HCT116 (cell line): ENCODE measurements at regions not wholly inside any gene's neighbourhood (a gene's known extent, or its start where the extent isn't known, plus 50 kb on each side); places are given as distances from the start of the nearest gene placed in this dataset.

Source experiments
- ATAC-seq: fragments of 200-7000 bp; cut with Tn5 transposase; 2 replicates; pipeline ENCODE4 v1.9.1; 2020; ENCODE audit warnings: mild to moderate bottlenecking, moderate library complexity
- BruUV-seq: library from RNA; stranded (reverse); fragments of 400-500 nt; replicated peaks from 2 replicates; lab custom pipeline; 2021; lab: Mats Ljungman, UMichigan
- CTCF ChIA-PET: fragments of 300-600 bp; sonication (Branson Sonifier 250); formaldehyde crosslinking; loops from one replicate; lab custom pipeline; 2021; ENCODE audit warnings: antibody characterized with exemption; lab: Charles Lee
- POLR2A ChIA-PET: fragments of 300-600, 350-600 bp; sonication (Branson Sonifier 250); formaldehyde crosslinking; loops from one replicate; lab custom pipeline; 2021; ENCODE audit warnings: antibody characterized with exemption; lab: Charles Lee
- RAD21 ChIA-PET, 2 experiments: fragments of 300-600 bp; sonication (Branson Sonifier 250); formaldehyde crosslinking; loops; one replicate each; lab custom pipeline; 2023; ENCODE audit warnings: low total read pairs in 2 of 2; ENCODE audit not compliant: uncharacterized antibody in 2 of 2, unreplicated experiment in 2 of 2, low non-redundant PET in 1 of 2; lab: Charles Lee
- DNase-seq: peaks from one replicate; pipeline ENCODE4 v3.0.0-alpha.2; 2010; ENCODE audit warnings: low read depth, low spot score
- H2AFZ ChIP-seq: fragments of 200-600 bp; shearing (Covaris generic), sonication (generic); 2 replicates; pipeline ENCODE4 v1.6.1; 2017; ENCODE audit warnings: low read depth, mixed run types, mixed read lengths, antibody characterized with exemption, low read length; ENCODE audit not compliant: poor library complexity, severe bottlenecking
- H3K27ac ChIP-seq: 2 replicates; pipeline ENCODE4 v1.5.1; 2012; ENCODE audit warnings: low read depth, low read length
- H3K27me3 ChIP-seq: fragments of 200-600 bp; sonication (generic); 2 replicates; pipeline ENCODE4 v1.6.1; 2016; ENCODE audit warnings: mixed run types, low read length, mixed read lengths; ENCODE audit not compliant: insufficient read depth
- H3K36me3 ChIP-seq, 2 experiments: fragments of 200-500 bp in 1 of 2; fragments of 200-600 bp in 1 of 2; sonication (Bioruptor generic) in 1 of 2; sonication (generic) in 1 of 2; 2 replicates each; pipeline versions ENCODE4 v1.5.1 to v1.6.1; 2014 to 2016; ENCODE audit warnings: low read length in 2 of 2, inconsistent platforms in 1 of 2, mixed read lengths in 1 of 2, mixed run types in 1 of 2; ENCODE audit not compliant: insufficient read depth in 2 of 2, control insufficient read depth in 1 of 2
- H3K4me1 ChIP-seq, 2 experiments: fragments of 200-600 bp in 1 of 2; sonication (generic) in 1 of 2; 2 replicates each; pipeline versions ENCODE4 v1.5.1 to v1.6.1; 2012 to 2017; ENCODE audit warnings: low read length in 2 of 2, inconsistent platforms in 1 of 2, mild to moderate bottlenecking in 1 of 2, mixed read lengths in 1 of 2, mixed run types in 1 of 2, moderate library complexity in 1 of 2; ENCODE audit not compliant: insufficient read depth in 2 of 2, control insufficient read depth in 1 of 2
- H3K4me2 ChIP-seq: fragments of 200-600 bp; sonication (generic); 2 replicates; pipeline ENCODE4 v1.6.1; 2017; ENCODE audit warnings: mixed run types, low read length, mixed read lengths
- H3K4me3 ChIP-seq, 2 experiments: fragments of 200-600 bp in 1 of 2; sonication (generic) in 1 of 2; replicated peaks in 1 of 2; 2 replicates each; pipeline ENCODE4 v1.5.1; 2011 to 2016; ENCODE audit warnings: low read length in 2 of 2, control low read depth in 1 of 2, low read depth in 1 of 2, mild to moderate bottlenecking in 1 of 2, mixed read lengths in 1 of 2, mixed run types in 1 of 2
- H3K79me2 ChIP-seq: fragments of 200-600 bp; sonication (generic); 2 replicates; pipeline ENCODE4 v1.6.1; 2017; ENCODE audit warnings: mild to moderate bottlenecking, mixed run types, low read length, moderate library complexity, mixed read lengths; ENCODE audit not compliant: insufficient read depth
- H3K9ac ChIP-seq: fragments of 200-600 bp; sonication (generic); 2 replicates; pipeline ENCODE4 v1.6.1; 2016; ENCODE audit warnings: low read length, mixed read lengths
- H3K9me2 ChIP-seq: fragments of 200-600 bp; sonication (generic), shearing (Covaris generic); 2 replicates; pipeline ENCODE4 v1.6.1; 2017; ENCODE audit warnings: mixed run types, mild to moderate bottlenecking, moderate library complexity; ENCODE audit not compliant: insufficient read depth
- H3K9me3 ChIP-seq, 2 experiments: fragments of 200-500 bp in 1 of 2; fragments of 200-600 bp in 1 of 2; sonication (Bioruptor generic) in 1 of 2; sonication (generic) in 1 of 2; 2 replicates each; pipeline ENCODE4 v1.6.1; 2014 to 2017; ENCODE audit warnings: low read length in 2 of 2, mixed read lengths in 2 of 2, inconsistent platforms in 1 of 2, low read depth in 1 of 2, mild to moderate bottlenecking in 1 of 2, mixed run types in 1 of 2, moderate library complexity in 1 of 2; ENCODE audit not compliant: control insufficient read depth in 1 of 2, insufficient read depth in 1 of 2
- H4K20me1 ChIP-seq: fragments of 200-600 bp; sonication (generic), shearing (Covaris generic); 2 replicates; pipeline ENCODE4 v1.6.1; 2017; ENCODE audit warnings: mixed run types, mild to moderate bottlenecking, moderate library complexity; ENCODE audit not compliant: insufficient read depth
- ATF3 ChIP-seq: IDR thresholded peaks from 2 replicates; pipeline ENCODE4 v1.6.1; 2012
- CEBPB ChIP-seq: IDR thresholded peaks from 2 replicates; pipeline ENCODE4 v1.6.1; 2012; ENCODE audit warnings: low read depth
- EGR1 ChIP-seq: IDR thresholded peaks from 2 replicates; pipeline ENCODE4 v1.6.1; 2012; ENCODE audit warnings: low read depth
- ELF1 ChIP-seq: IDR thresholded peaks from 2 replicates; pipeline ENCODE4 v1.6.1; 2012; ENCODE audit warnings: low read depth, borderline replicate concordance
- EZH2 ChIP-seq: fragments of 200-600 bp; sonication (generic); IDR thresholded peaks from 2 replicates; pipeline ENCODE4 v1.6.1; 2017; ENCODE audit warnings: antibody characterized with exemption, mixed run types
- EZH2phosphoT487 ChIP-seq: fragments of 200-600 bp; IDR thresholded peaks from 2 replicates; pipeline ENCODE4 v1.6.1; 2018; ENCODE audit warnings: antibody characterized with exemption, borderline replicate concordance
- JUND ChIP-seq: IDR thresholded peaks from 2 replicates; pipeline ENCODE4 v1.6.1; 2012
- RAD21 ChIP-seq: IDR thresholded peaks from 2 replicates; pipeline ENCODE4 v1.6.1; 2012; ENCODE audit warnings: low read depth, mild to moderate bottlenecking
- REST ChIP-seq: IDR thresholded peaks from 2 replicates; pipeline ENCODE4 v1.6.1; 2012; ENCODE audit warnings: low read depth
- SRF ChIP-seq: IDR thresholded peaks from 2 replicates; pipeline ENCODE4 v1.6.1; 2012; ENCODE audit warnings: low read depth
- TCF7L2 ChIP-seq: IDR thresholded peaks from 2 replicates; pipeline ENCODE4 v1.7.0; 2011; ENCODE audit warnings: borderline replicate concordance, inconsistent platforms; ENCODE audit not compliant: insufficient read depth, insufficient read length; ENCODE audit errors: extremely low read depth
- YY1 ChIP-seq: IDR thresholded peaks from 2 replicates; pipeline ENCODE4 v1.6.1; 2011; ENCODE audit warnings: low read length, low read depth, moderate library complexity, mild to moderate bottlenecking; ENCODE audit not compliant: insufficient replicate concordance; ENCODE audit errors: extremely low read depth
- ZBTB33 ChIP-seq: IDR thresholded peaks from 2 replicates; pipeline ENCODE4 v1.6.1; 2011; ENCODE audit warnings: mild to moderate bottlenecking, low read length, moderate library complexity; ENCODE audit not compliant: insufficient replicate concordance; ENCODE audit errors: extremely low read depth
- ZNF274 ChIP-seq: fragments of 200-500 bp; sonication (Bioruptor generic); IDR thresholded peaks from 2 replicates; pipeline ENCODE4 v1.6.1; 2014; ENCODE audit warnings: mild to moderate bottlenecking, low read depth, low read length, inconsistent platforms
- intact Hi-C: fragments of 100-400 bp; cut with micrococcal nuclease; formaldehyde crosslinking; loops from 2 replicates; pipeline ENCODE4 v1.10.0; 2022
- TF ChIP-seq, protein P1 (sequence below): IDR thresholded peaks from 2 replicates; pipeline ENCODE4 v1.6.1; 2012

- no peak for ATAC-seq
Measured at GRCh38 chr15:50850003-50850402, 58.5 kb upstream of the AP4E1 start.

More at GRCh38 chr15:50850003-50850402, 58.5 kb upstream of the AP4E1 start:
- Histone ChIP-seq H3K27me3 (no peaks in the 10 kb centered on the region), H3K9me2 (no peaks in the 10 kb centered on the region), H3K9ac (no peak overlapping the region), H3K9me3 (no peaks in the 10 kb centered on the region), H3K4me2 (no peak overlapping the region), H3K27ac (no peak overlapping the region), H2AFZ (no peak overlapping the region), H3K79me2 (no peaks in the 10 kb centered on the region), H3K36me3 (no peaks in the 10 kb centered on the region), H3K4me1 (no peaks in the 10 kb centered on the region), H4K20me1 (no peaks in the 10 kb centered on the region), H3K4me3 (no peak overlapping the region)
- BruUV-seq, result no TSS peak
- POLR2A ChIA-PET, result no interaction called here
- DNase-seq, result no peak
- TF ChIP-seq TCF7L2 (no peak), EZH2 (no peak), EGR1 (no peak), SRF (no peak), JUND (no peak), YY1 (no peak), ZNF274 (no peak), REST (no peak), CEBPB (no peak), ATF3 (no peak), RAD21 (no peak), ZBTB33 (no peak), EZH2phosphoT487 (no peak), ELF1 (no peak)
- TF ChIP-seq, protein P1, sequence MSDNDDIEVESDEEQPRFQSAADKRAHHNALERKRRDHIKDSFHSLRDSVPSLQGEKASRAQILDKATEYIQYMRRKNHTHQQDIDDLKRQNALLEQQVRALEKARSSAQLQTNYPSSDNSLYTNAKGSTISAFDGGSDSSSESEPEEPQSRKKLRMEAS, result no peak
- CTCF ChIA-PET, result no interaction called here
- intact Hi-C loops, result no loop called here
- RAD21 ChIA-PET, result no interaction called here
